ENCODE measurements at regions not wholly inside any gene's neighbourhood (a gene's known extent, or its start where the extent isn't known, plus 50 kb on each side); places are given as distances from the start of the nearest gene placed in this dataset.
"Not testable (repeated sequence)": the region's sequence is repeated elsewhere in the genome, so short reads cannot be mapped to it uniquely, and the experiment has no call there.

GRCh38 chr5:167361795-167362194 lies 929.6 kb upstream of the WWC1 start:
- no peak for DNase-seq (ENCODE audit: low read depth in 4 of 4, low spot score in 1 of 4)

- no peak for DNase-seq (ENCODE audit: low read depth in 4 of 4, low spot score in 1 of 4)
Observed at GRCh38 chr5:167363065-167363464, 928.4 kb upstream of the WWC1 start.

GRCh38 chr5:167375125-167375524 lies 916.3 kb upstream of the WWC1 start:
- DNase-seq (ENCODE audit: low read depth in 4 of 4, low spot score in 1 of 4), result no peak

DNA sequence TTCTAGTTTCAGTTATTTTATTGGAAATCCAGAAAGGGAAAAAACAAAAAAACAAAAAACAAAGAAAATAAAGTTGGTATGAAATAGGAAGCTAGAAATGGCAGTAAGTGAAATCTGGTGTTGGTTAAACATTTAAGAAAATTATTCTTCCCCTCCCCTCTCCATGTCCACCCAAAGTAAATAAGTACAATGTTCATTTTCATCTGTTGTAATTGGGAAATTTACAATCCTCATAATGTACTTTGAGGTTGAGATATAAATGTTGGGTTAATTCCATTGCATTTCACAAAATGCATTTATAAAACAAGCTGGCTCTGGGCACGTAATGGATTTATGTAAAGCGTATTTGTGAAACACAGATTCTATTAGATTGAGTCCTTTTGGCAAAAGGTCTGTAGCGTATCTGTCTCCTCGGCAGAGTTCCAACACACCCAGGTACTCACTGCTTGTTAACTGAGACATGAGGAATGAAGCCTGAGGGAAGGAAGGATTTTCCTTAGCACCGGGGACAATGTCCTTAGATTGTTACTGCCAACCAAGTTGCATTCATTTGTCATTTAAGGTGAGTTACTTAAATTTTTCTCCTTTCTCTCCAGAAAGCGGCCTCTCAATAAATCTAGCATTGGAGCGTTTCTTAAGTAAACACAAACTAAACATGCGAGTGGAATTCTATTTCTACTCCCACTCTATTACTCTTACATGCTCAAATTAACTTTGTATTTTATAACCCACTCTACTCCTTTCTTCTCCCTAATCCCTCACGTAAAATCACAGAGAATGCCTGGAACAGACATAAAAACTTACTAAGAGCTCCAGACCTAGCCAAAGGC lies 912.3 kb upstream of the WWC1 start:
- no peak for DNase-seq (ENCODE audit: low read depth in 4 of 4, low spot score in 1 of 4)

GRCh38 chr5:167381457-167381856 lies 910.0 kb upstream of the WWC1 start:
- DNase-seq (ENCODE audit: low read depth in 4 of 4, low spot score in 1 of 4), result no peak

DNA sequence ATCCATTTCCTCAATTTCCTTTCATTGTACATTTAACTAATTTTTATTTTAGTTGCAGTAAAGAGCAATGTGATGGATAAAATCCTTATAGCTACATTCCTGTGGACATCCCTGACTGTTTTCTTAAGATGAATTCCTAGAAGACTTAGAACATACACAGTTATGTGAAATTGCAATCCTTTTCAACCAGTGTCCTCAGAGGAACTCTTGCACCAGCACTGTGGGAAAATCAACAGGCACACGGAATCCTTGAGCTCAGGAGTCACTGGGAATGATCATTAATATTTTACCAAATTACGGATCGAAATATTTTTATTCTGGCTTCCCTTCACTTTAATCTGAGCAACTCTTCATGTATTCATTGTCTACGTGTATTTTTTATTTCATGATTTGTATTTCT lies 901.9 kb upstream of the WWC1 start:
- DNase-seq (ENCODE audit: low read depth in 4 of 4, low spot score in 1 of 4), result no peak

DNA sequence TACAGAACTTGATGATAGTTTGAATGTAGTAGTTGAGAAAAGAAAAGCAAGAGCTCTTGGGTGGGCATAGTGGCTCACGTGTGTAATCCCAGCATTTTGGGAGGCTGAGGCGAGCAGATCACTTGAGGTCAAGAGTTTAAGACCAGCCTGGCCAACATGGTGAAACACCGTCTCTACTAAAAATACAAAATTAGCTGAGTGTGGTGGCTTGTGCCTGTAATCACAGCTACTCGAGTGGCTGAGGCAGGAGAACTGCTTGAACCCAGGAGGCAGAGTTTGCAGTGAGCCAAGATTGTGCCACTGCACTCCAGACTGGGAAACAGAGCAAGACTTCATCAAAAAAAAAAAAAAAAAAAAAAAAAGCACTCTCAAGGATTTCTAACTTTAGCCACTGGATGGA lies 900.2 kb upstream of the WWC1 start:
- not testable (repeated sequence) for DNase-seq (ENCODE audit: low read depth in 4 of 4, low spot score in 1 of 4)

DNA sequence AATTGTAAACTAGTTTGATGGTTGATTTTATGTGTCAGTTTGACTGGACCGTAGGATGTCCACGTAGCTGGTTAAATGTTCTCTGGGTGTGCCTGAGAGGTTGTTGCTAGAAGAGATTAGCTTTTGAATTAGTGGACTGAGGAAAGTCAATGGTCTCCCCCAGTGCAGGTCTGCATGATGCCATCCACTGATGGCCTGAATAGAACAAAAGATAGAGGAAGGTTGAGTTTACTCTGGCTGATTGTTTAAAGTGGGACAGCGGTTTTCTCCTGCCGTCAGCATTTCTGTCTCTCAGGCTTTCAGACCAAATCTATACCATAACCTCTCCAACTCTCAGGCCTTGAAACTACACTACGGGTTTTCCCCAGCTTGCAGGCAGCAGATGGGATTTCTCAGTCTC lies 899.2 kb upstream of the WWC1 start:
- DNase-seq (ENCODE audit: low read depth in 4 of 4, low spot score in 1 of 4), result no peak

GRCh38 chr5:167393358-167393757 lies 898.1 kb upstream of the WWC1 start:
- DNase-seq (ENCODE audit: low read depth in 4 of 4, low spot score in 1 of 4), result no peak

GRCh38 chr5:167402671-167403070 lies 888.8 kb upstream of the WWC1 start:
- no peak for DNase-seq (ENCODE audit: low read depth in 4 of 4, low spot score in 1 of 4)

GRCh38 chr5:167406513-167406912 lies 884.9 kb upstream of the WWC1 start:
- no peak for DNase-seq (ENCODE audit: low read depth in 4 of 4, low spot score in 1 of 4)

- DNase-seq (ENCODE audit: low read depth in 4 of 4, low spot score in 1 of 4), result no peak
Observed at GRCh38 chr5:167412556-167412955, 878.9 kb upstream of the WWC1 start.

DNA sequence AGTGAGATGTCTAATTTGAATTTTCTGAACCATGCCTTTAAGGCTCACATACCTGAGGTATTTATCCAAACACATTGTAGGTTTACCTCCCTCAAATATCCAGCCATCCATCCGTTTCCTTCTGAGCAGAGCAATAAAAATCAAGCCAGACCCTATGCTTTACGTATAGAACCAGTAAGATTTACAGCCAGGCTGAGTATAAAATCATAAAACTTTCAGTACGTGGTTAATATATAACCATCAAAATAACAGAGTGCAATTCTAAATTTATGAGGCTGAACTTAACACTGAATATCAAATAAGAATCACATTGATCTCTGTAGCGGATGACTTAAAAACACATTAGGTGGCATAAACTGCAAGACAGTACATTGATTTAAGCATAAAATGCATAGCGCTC lies 877.9 kb upstream of the WWC1 start:
- no peak for DNase-seq (ENCODE audit: low read depth in 4 of 4, low spot score in 1 of 4)

DNA sequence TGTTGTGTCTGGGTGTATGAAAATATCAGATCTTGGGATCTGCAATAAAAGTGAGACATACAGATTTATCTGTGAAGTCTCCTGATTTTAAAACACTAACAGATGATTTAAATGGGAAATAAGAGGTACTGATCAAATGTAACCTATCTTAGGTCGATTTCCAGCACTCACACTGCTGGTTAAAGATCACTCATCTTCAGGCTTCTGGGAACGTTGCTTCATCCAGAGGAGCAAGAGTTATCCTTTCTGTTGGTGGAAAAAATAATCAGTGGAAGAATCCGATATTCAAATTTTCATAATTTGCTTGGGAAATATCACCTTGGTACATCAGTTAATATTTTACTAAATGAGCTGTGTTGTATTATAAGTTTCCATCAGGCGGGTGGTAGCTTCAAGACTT lies 876.8 kb upstream of the WWC1 start:
- DNase-seq (ENCODE audit: low read depth in 4 of 4, low spot score in 1 of 4), result no peak

DNA sequence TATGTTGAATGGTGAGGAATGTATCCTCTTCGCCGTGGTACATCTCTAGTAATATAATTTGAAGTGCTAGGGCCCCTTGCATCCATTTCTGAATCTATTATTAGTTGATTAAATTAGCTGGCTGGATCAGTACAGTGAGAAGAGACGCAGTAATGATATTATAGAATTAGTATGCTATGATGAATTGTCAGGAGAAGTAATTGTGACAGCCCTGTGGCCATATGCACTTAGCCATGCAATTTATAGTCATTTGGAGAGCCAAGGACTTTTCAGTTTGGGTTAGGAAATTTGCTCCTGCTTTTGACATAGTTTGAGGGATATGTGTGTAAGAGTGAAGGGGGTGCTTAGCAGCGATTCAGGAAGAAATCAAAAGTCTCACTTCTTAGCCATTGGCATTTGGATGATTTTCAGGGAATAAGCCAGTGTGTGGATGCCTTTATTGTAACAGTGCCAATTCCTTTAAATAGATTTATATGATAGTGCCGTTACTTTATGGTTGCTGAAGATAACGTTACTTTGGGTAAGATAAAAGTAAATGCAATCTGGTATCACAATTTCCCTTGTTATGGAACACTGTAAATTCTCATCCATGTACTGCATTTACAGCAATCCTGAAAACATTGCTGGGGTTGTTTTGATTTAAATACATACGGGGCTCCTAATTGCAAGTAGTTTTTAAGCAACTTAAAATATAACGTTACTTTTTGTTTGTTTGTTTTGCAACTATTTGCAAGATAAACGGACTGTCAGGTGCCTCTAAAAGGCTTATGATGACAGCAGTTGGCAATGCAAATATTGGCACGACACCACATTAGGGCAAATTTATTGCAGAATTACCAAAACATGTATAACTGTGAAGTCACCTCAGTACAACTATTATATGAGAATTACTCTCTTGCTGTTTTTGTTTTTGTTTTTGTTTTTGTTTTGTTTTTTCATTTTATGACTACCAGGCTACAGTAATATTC lies 875.4 kb upstream of the WWC1 start:
- DNase-seq (ENCODE audit: low read depth in 4 of 4, low spot score in 1 of 4), result no peak

DNA sequence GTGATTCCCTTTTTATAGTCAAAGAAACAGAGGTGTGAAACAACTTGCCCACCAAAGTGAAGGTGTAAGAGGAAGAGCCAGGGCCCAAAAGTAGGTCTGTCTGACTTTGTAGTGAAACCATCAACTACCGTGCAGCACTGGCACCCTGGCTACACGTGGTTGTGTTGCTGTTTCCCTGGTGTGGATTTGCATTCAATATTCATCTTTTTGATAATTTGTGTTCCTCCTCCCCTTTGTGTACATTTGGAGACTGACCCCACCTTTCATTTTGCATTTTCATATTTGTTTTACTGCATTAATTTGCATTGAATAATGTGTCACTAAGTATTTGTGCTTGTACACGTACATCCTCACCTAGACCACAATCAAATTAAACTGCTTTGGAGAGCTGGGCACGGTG lies 873.8 kb upstream of the WWC1 start:
- DNase-seq (ENCODE audit: low read depth in 4 of 4, low spot score in 1 of 4), result no peak

DNA sequence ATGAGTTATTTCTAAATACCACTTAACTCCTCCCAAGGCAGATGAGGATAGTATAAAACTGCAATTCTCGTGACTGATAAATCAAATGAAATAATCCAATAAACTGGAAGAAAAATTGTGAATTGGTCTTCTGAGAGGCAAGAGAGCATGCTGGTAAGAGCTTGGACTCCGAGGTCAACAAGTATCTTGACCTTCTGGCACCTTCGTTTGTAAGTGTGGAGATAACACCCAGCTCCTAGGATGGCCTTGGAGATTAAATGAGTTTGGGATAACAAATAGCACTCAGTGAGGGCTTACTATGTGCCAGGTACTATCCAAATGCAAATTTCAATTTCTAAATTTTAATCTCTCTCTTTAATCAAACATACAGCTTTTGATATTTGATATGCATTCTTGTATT lies 866.3 kb upstream of the WWC1 start:
- no peak for DNase-seq (ENCODE audit: low read depth in 4 of 4, low spot score in 1 of 4)

GRCh38 chr5:167426501-167426900 lies 864.9 kb upstream of the WWC1 start:
- no peak for DNase-seq (ENCODE audit: low read depth in 4 of 4, low spot score in 1 of 4)

DNA sequence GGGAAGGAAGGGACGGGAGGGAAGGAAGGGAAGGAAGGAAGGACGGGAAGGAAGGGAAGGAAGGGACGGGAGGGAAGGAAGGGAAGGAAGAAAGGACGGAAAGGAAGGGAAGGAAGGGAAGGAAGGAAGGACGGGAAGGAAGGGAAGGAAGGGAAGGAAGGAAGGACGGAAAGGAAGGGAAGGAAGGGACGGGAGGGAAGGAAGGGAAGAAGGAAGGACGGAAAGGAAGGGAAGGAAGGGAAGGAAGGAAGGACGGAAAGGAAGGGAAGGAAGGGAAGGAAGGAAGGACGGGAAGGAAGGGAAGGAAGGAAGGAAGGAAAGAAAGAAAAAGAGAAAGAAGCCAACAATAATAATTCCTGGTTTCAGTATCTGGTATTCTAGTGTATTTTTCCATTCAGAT lies 863.8 kb upstream of the WWC1 start:
- not testable (repeated sequence) for DNase-seq (ENCODE audit: low read depth in 4 of 4, low spot score in 1 of 4)

DNA sequence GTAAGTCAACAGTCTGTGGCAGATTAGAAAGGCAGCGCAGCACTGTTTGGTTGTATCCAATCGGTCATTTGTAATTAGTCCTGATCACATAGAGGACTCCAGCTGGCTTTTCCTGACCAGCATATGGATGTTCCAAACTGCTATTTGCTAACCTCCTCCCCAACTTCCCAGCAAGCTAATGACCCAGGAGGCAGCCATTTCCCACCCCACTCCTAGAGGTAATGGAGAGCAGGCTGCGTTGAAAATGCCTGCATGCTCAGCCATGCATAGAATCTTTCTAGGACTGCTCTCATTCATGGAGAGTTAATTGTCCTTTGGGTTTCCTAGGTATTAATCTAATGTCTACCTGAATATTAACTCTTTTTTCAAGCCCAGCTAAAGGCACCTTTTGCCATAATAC lies 850.6 kb upstream of the WWC1 start:
- DNase-seq (ENCODE audit: low read depth in 4 of 4, low spot score in 1 of 4), result no peak

DNA sequence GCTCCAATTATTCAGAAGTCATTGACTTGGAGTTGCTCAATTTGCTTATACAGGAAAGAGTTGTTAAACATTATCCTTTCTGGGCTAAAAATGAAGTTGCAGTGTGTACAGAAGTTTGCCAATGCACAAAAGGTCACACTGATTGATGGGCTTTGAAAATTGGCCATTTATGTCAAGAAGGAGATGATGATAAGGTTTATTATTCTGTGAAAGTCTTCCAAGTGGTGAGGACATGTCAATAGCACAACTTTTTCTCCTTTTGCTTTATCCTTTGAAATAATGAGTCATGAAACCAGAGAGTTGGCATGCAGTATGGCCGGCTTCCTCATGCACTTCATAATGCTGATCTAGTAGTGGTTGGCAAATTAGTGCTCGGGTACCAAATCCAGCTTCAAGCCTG lies 848.5 kb upstream of the WWC1 start:
- no peak for DNase-seq (ENCODE audit: low read depth in 4 of 4, low spot score in 1 of 4)
